HEK293 (cell line): ENCODE measurements at regions not wholly inside any gene's neighbourhood (a gene's known extent, or its start where the extent isn't known, plus 50 kb on each side); places are given as distances from the start of the nearest gene placed in this dataset.
A peak's percentile ranks its signal among the peaks of the same experiment; 100 is the strongest.

Experiments used
- ATF2 ChIP-seq: fragments of 450-650 bp; formaldehyde crosslinking; IDR thresholded peaks from 2 replicates; pipeline ENCODE4 v1.5.1; 2016; ENCODE audit warnings: missing biosample characterization, missing genetic modification characterization, low read depth
- BCL11A ChIP-seq: fragments of 450-650 bp; formaldehyde crosslinking; IDR thresholded peaks from 2 replicates; pipeline ENCODE4 v1.5.1; 2016; ENCODE audit warnings: low read depth, missing biosample characterization, missing genetic modification characterization
- GLI4 ChIP-seq: fragments of 450-650 bp; formaldehyde crosslinking; IDR thresholded peaks from 2 replicates; pipeline ENCODE4 v1.5.1; 2016; ENCODE audit warnings: missing biosample characterization, missing genetic modification characterization
- TSHZ1 ChIP-seq: fragments of 450-650 bp; formaldehyde crosslinking; IDR thresholded peaks from 2 replicates; pipeline ENCODE4 v1.5.1; 2016; ENCODE audit warnings: missing biosample characterization, missing genetic modification characterization, borderline replicate concordance
- ZBTB44 ChIP-seq: fragments of 450-650 bp; IDR thresholded peaks from 2 replicates; pipeline ENCODE4 v1.5.1; 2018; ENCODE audit warnings: missing biosample characterization, mild to moderate bottlenecking, missing genetic modification characterization
- ZBTB49 ChIP-seq: fragments of 450-650 bp; formaldehyde crosslinking; IDR thresholded peaks from 2 replicates; pipeline ENCODE4 v1.5.1; 2016; ENCODE audit warnings: missing biosample characterization, missing genetic modification characterization, low read depth
- ZNF266 ChIP-seq: fragments of 450-650 bp; formaldehyde crosslinking; IDR thresholded peaks from 2 replicates; pipeline ENCODE4 v1.5.1; 2016; ENCODE audit warnings: missing biosample characterization, missing genetic modification characterization, low read depth
- ZNF280C ChIP-seq: fragments of 450-650 bp; formaldehyde crosslinking; IDR thresholded peaks from 2 replicates; pipeline ENCODE4 v1.5.1; 2016; ENCODE audit warnings: missing biosample characterization, missing genetic modification characterization
- ZNF433 ChIP-seq: fragments of 450-650 bp; formaldehyde crosslinking; IDR thresholded peaks from 2 replicates; pipeline ENCODE4 v1.5.1; 2016; ENCODE audit warnings: missing biosample characterization, missing genetic modification characterization, low read depth
- ZNF449 ChIP-seq: fragments of 450-650 bp; formaldehyde crosslinking; IDR thresholded peaks from 2 replicates; pipeline ENCODE4 v1.5.1; 2017; ENCODE audit warnings: missing biosample characterization, mild to moderate bottlenecking, missing genetic modification characterization, moderate library complexity
- ZNF48 ChIP-seq: fragments of 450-650 bp; formaldehyde crosslinking; IDR thresholded peaks from 2 replicates; pipeline ENCODE4 v1.5.1; 2016; ENCODE audit warnings: missing biosample characterization, missing genetic modification characterization
- ZNF518A ChIP-seq: fragments of 450-650 bp; formaldehyde crosslinking; conservative IDR thresholded peaks from 2 replicates; pipeline ENCODE4 v1.5.1; 2016; ENCODE audit warnings: low read depth, missing biosample characterization, missing genetic modification characterization
- ZNF521 ChIP-seq: fragments of 450-650 bp; formaldehyde crosslinking; IDR thresholded peaks from 2 replicates; pipeline ENCODE4 v1.5.1; 2017; ENCODE audit warnings: missing biosample characterization, mild to moderate bottlenecking, missing genetic modification characterization
- ZNF558 ChIP-seq: fragments of 450-650 bp; formaldehyde crosslinking; IDR thresholded peaks from 2 replicates; pipeline ENCODE4 v1.5.1; 2016; ENCODE audit warnings: missing biosample characterization, missing genetic modification characterization
- ZNF664 ChIP-seq: fragments of 450-650 bp; formaldehyde crosslinking; IDR thresholded peaks from 2 replicates; pipeline ENCODE4 v1.5.1; 2016; ENCODE audit warnings: missing biosample characterization, missing genetic modification characterization
- ZNF701 ChIP-seq: fragments of 450-650 bp; formaldehyde crosslinking; IDR thresholded peaks from 2 replicates; pipeline ENCODE4 v1.5.1; 2016; ENCODE audit warnings: missing biosample characterization, missing genetic modification characterization
- ZNF704 ChIP-seq: fragments of 450-650 bp; formaldehyde crosslinking; IDR thresholded peaks from 2 replicates; pipeline ENCODE4 v1.5.1; 2016; ENCODE audit warnings: missing biosample characterization, missing genetic modification characterization
- ZNF707 ChIP-seq: fragments of 450-650 bp; formaldehyde crosslinking; IDR thresholded peaks from 2 replicates; pipeline ENCODE4 v1.5.1; 2016; ENCODE audit warnings: missing biosample characterization, missing genetic modification characterization
- ZNF792 ChIP-seq: fragments of 450-650 bp; formaldehyde crosslinking; IDR thresholded peaks from 2 replicates; pipeline ENCODE4 v1.5.1; 2016; ENCODE audit warnings: missing biosample characterization, missing genetic modification characterization

- TF ChIP-seq ZNF518A (tag by site-specific recombination) (peak; percentile 52), ZBTB49 (tag by site-specific recombination) (no peak), ZNF792 (tag by site-specific recombination) (no peak), ZNF704 (no peak), ZNF707 (tag by site-specific recombination) (no peak), ATF2 (tag by site-specific recombination) (peak; percentile 34; the same call in 1 of the 2 replicates), BCL11A (tag by site-specific recombination) (no peak), ZNF521 (tag by site-specific recombination) (no peak), ZNF701 (tag by site-specific recombination) (no peak), ZNF664 (tag by site-specific recombination) (no peak), ZBTB44 (tag by site-specific recombination) (no peak), ZNF449 (no peak), ZNF280C (tag by site-specific recombination) (no peak), ZNF48 (no peak), ZNF558 (tag by site-specific recombination) (peak; percentile 73), GLI4 (tag by site-specific recombination) (no peak), ZNF433 (tag by site-specific recombination) (no peak), TSHZ1 (tag by site-specific recombination) (peak; percentile 31; the same call in 1 of the 2 replicates), ZNF266 (tag by site-specific recombination) (no peak)
Observed at GRCh38 chr6:18585032-18585573, 198.0 kb downstream of the RNF144B start (continued).
